T follicular helper cell (primary cell): ENCODE measurements at regions not wholly inside any gene's neighbourhood (a gene's known extent, or its start where the extent isn't known, plus 50 kb on each side); places are given as distances from the start of the nearest gene placed in this dataset.
"Not testable (repeated sequence)": the region's sequence is repeated elsewhere in the genome, so short reads cannot be mapped to it uniquely, and the experiment has no call there.

Experiments used
- DNase-seq: peaks from one replicate; pipeline ENCODE4 v3.0.0-alpha.2; 2020; ENCODE audit warnings: low read depth

GRCh38 chr10:6729861-6730344, 149.8 kb upstream of the PRKCQ start:
- DNase-seq = no peak

GRCh38 chr10:6729071-6729774, 149.1 kb upstream of the PRKCQ start:
- DNase-seq = no peak

- DNase-seq = no peak
Observed at GRCh38 chr10:6726924-6727323, 146.8 kb upstream of the PRKCQ start.

- DNase-seq = no peak
Observed at GRCh38 chr10:6722616-6723004, 142.5 kb upstream of the PRKCQ start.

- no peak for DNase-seq
Observed at GRCh38 chr10:6721964-6722615, 142.0 kb upstream of the PRKCQ start.

GRCh38 chr10:6721480-6721879, 141.4 kb upstream of the PRKCQ start:
- no peak for DNase-seq

- no peak for DNase-seq
Observed at GRCh38 chr10:6719561-6719960, 139.5 kb upstream of the PRKCQ start.

- no peak for DNase-seq
Observed at GRCh38 chr10:6718550-6718949, 138.5 kb upstream of the PRKCQ start.

GRCh38 chr10:6716516-6716915, 136.4 kb upstream of the PRKCQ start:
- no peak for DNase-seq

- no peak for DNase-seq
Observed at GRCh38 chr10:6713716-6714115, 133.6 kb upstream of the PRKCQ start.

- no peak for DNase-seq
Observed at GRCh38 chr10:6713120-6713519, 133.0 kb upstream of the PRKCQ start.

GRCh38 chr10:6711881-6712280, 131.8 kb upstream of the PRKCQ start:
- no peak for DNase-seq

- no peak for DNase-seq
Observed at GRCh38 chr10:6711408-6711841, 131.3 kb upstream of the PRKCQ start.

- DNase-seq = no peak
Observed at GRCh38 chr10:6707352-6707751, 127.3 kb upstream of the PRKCQ start.

GRCh38 chr10:6706725-6707124, 126.6 kb upstream of the PRKCQ start:
- DNase-seq = no peak

GRCh38 chr10:6704896-6705295, 124.8 kb upstream of the PRKCQ start:
- DNase-seq = no peak

GRCh38 chr10:6702833-6703232, 122.8 kb upstream of the PRKCQ start:
- not testable (repeated sequence) for DNase-seq

- no peak for DNase-seq
Observed at GRCh38 chr10:6702030-6702429, 122.0 kb upstream of the PRKCQ start.

GRCh38 chr10:6701289-6701688, 121.2 kb upstream of the PRKCQ start:
- DNase-seq = no peak

GRCh38 chr10:6700066-6700465, 120.0 kb upstream of the PRKCQ start:
- no peak for DNase-seq

GRCh38 chr10:6699336-6699735, 119.3 kb upstream of the PRKCQ start:
- DNase-seq = no peak

GRCh38 chr10:6695519-6695918, 115.4 kb upstream of the PRKCQ start:
- no peak for DNase-seq

GRCh38 chr10:6694447-6695140, 114.5 kb upstream of the PRKCQ start:
- DNase-seq = no peak
